Activated CD8-positive, alpha-beta T cell treated with anti-CD3 and anti-CD28 coated beads for 36 hours (primary cell): ENCODE measurements at regions not wholly inside any gene's neighbourhood (a gene's known extent, or its start where the extent isn't known, plus 50 kb on each side); places are given as distances from the start of the nearest gene placed in this dataset. TPM values are rescaled to one million over a fixed set of nuclear protein-coding genes. Genes with fewer than 3 reads are reported as not detected.

Source experiments
- ATAC-seq: fragments of 200-7000 bp; cut with Tn5 transposase; one replicate; pipeline ENCODE4 v1.10.0; 2021; ENCODE audit warnings: mild to moderate bottlenecking, moderate library complexity
- CTCF ChIA-PET: fragments of 350-600 bp; sonication (Branson Sonifier 250); formaldehyde crosslinking; loops from one replicate; lab custom pipeline; 2021; ENCODE audit warnings: antibody characterized with exemption; lab: Charles Lee
- POLR2A ChIA-PET: fragments of 350-600 bp; sonication (Branson Sonifier 250); formaldehyde crosslinking; loops from one replicate; lab custom pipeline; 2021; ENCODE audit warnings: antibody characterized with exemption; lab: Charles Lee
- DNase-seq: peaks from one replicate; pipeline ENCODE4 v3.0.0-alpha.2; 2020
- H3K27ac Mint-ChIP-seq: one replicate; pipeline ENCODE4 v1.8.0; 2021; ENCODE audit warnings: mild to moderate bottlenecking, mixed read lengths
- H3K27me3 Mint-ChIP-seq: one replicate; pipeline ENCODE4 v1.8.0; 2021; ENCODE audit warnings: mixed read lengths
- H3K36me3 Mint-ChIP-seq: one replicate; pipeline ENCODE4 v1.8.0; 2021; ENCODE audit warnings: low read depth, mixed read lengths
- H3K4me1 Mint-ChIP-seq: one replicate; pipeline ENCODE4 v1.8.0; 2021; ENCODE audit warnings: low read depth, mixed read lengths
- H3K4me3 Mint-ChIP-seq: one replicate; pipeline ENCODE4 v1.8.0; 2021; ENCODE audit warnings: mild to moderate bottlenecking, moderate library complexity, mixed read lengths
- H3K9me3 Mint-ChIP-seq: one replicate; pipeline ENCODE4 v1.8.0; 2021; ENCODE audit warnings: mixed read lengths
- CTCF ChIP-seq: fragments of 200-600 bp; IDR thresholded peaks from one replicate; pipeline ENCODE4 v1.8.0; 2022; ENCODE audit warnings: antibody characterized with exemption, mild to moderate bottlenecking
- intact Hi-C: fragments of 100-400 bp; cut with micrococcal nuclease; formaldehyde crosslinking; loops from one replicate; pipeline ENCODE4 v1.10.0; 2022
- microRNA-seq: library from miRNA; unstranded; fragments of <30 nt; microRNA quantifications from one replicate; pipeline ENCODE4 v1.2.0, GENCODE V29; 2022; ENCODE audit warnings: borderline microRNAs expressed, borderline replicate concordance

GRCh38 chr12:16669756-16670155, 63.8 kb upstream of the LMO3 start:
- TF ChIP-seq CTCF, result no peak
- POLR2A ChIA-PET, result interaction anchor here (0.7 kb wide), 1 partner anchor 443 kb away, joined by 3 read pairs; no protein-coding TSS in a partner anchor
- CTCF ChIA-PET, result no interaction called here

DNA sequence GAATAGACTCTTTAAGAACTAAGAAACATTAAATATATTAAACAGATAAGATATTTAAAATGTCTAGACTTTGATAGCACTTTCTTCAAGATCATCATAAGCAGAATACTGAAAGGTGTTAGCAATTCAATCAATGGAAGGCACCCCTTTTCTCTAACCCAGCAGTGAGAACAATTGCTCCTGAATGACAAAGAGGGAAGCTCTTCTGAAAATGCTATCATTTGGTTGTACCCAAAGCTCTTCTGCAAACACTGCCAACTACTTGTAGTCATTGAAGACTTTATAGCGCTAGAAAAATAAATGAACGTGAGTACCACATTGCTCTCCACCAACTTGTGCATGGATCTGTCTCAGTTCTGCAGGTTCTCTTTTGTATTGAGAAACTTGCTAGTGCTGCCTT, 62.2 kb upstream of the LMO3 start:
- no peak for TF ChIP-seq CTCF

More at GRCh38 chr12:16669756-16670155, 63.8 kb upstream of the LMO3 start:
- no peaks in the 10 kb centered on the region for H3K27me3 Mint-ChIP-seq
- ATAC-seq (no peak), DNase-seq (no peak)
- H3K9me3 Mint-ChIP-seq, result peaks cover 5% of the 10 kb centered on the region
- H3K36me3 Mint-ChIP-seq, result no peaks in the 10 kb centered on the region
- H3K27ac Mint-ChIP-seq, result no peak overlapping the region
- H3K4me1 Mint-ChIP-seq, result no peaks in the 10 kb centered on the region
- no peak overlapping the region for H3K4me3 Mint-ChIP-seq
- intact Hi-C loops, result no loop called here

GRCh38 chr12:16658699-16659098, 52.7 kb upstream of the LMO3 start:
- intact Hi-C loops, result no loop called here
- no peak overlapping the region for H3K4me3 Mint-ChIP-seq
- H3K27me3 Mint-ChIP-seq, result no peaks in the 10 kb centered on the region
- ChIA-PET POLR2A (no interaction called here), CTCF (no interaction called here)
- H3K27ac Mint-ChIP-seq, result no peak overlapping the region
- no peak for ATAC-seq
- H3K9me3 Mint-ChIP-seq, result peaks cover 28% of the 10 kb centered on the region
- TF ChIP-seq CTCF, result no peak
- DNase-seq, result no peak
- no peaks in the 10 kb centered on the region for H3K4me1 Mint-ChIP-seq
- no peaks in the 10 kb centered on the region for H3K36me3 Mint-ChIP-seq

More for the DNA sequence above, 62.2 kb upstream of the LMO3 start:
- H3K4me1 Mint-ChIP-seq, result no peaks in the 10 kb centered on the region
- no peak overlapping the region for H3K4me3 Mint-ChIP-seq
- ATAC-seq (no peak), DNase-seq (no peak)
- H3K36me3 Mint-ChIP-seq, result no peaks in the 10 kb centered on the region
- CTCF ChIA-PET, result no interaction called here
- H3K27me3 Mint-ChIP-seq, result no peaks in the 10 kb centered on the region
- intact Hi-C loops, result no loop called here
- no peak overlapping the region for H3K27ac Mint-ChIP-seq
- peaks cover 5% of the 10 kb centered on the region for H3K9me3 Mint-ChIP-seq
- POLR2A ChIA-PET, result no interaction called here

Small RNA genes lying in the stretch of these regions (microRNA-seq; reads per million reads assigned to microRNA genes)
- gene MIR3974, result not detected
